ENCODE measurements at regions not wholly inside any gene's neighbourhood (a gene's known extent, or its start where the extent isn't known, plus 50 kb on each side); places are given as distances from the start of the nearest gene placed in this dataset.
"Not testable (repeated sequence)": the region's sequence is repeated elsewhere in the genome, so short reads cannot be mapped to it uniquely, and the experiment has no call there.

GRCh38 chr13:24931450-24932251 is 164.3 kb upstream of the PABPC3 start:
- no peak for DNase-seq (ENCODE audit: low spot score)

- not testable (repeated sequence) for DNase-seq (ENCODE audit: low spot score)
These were observed 162.6 kb upstream of the PABPC3 start for GRCh38 chr13:24933106-24934023.

- not testable (repeated sequence) for DNase-seq (ENCODE audit: low spot score)
These were observed 161.9 kb upstream of the PABPC3 start for GRCh38 chr13:24934024-24934385.

GRCh38 chr13:24938966-24939365 is 157.0 kb upstream of the PABPC3 start:
- no peak for DNase-seq (ENCODE audit: low spot score)

GRCh38 chr13:24941023-24941713 is 154.8 kb upstream of the PABPC3 start:
- DNase-seq (ENCODE audit: low spot score): not testable (repeated sequence)

GRCh38 chr13:24943136-24943535 is 152.8 kb upstream of the PABPC3 start:
- no peak for DNase-seq (ENCODE audit: low spot score)

- DNase-seq (ENCODE audit: low spot score): not testable (repeated sequence)
These were observed 151.9 kb upstream of the PABPC3 start for GRCh38 chr13:24944073-24944472.

GRCh38 chr13:24948977-24949376 is 147.0 kb upstream of the PABPC3 start:
- DNase-seq (ENCODE audit: low spot score): not testable (repeated sequence)

- not testable (repeated sequence) for DNase-seq (ENCODE audit: low spot score)
These were observed 145.3 kb upstream of the PABPC3 start for GRCh38 chr13:24950611-24951010.

GRCh38 chr13:24967970-24968369 is 128.0 kb upstream of the PABPC3 start:
- not testable (repeated sequence) for DNase-seq (ENCODE audit: low spot score)

GRCh38 chr13:24968416-24968815 is 127.5 kb upstream of the PABPC3 start:
- DNase-seq (ENCODE audit: low spot score): not testable (repeated sequence)

GRCh38 chr13:24973102-24973501 is 122.8 kb upstream of the PABPC3 start:
- not testable (repeated sequence) for DNase-seq (ENCODE audit: low spot score)

- not testable (repeated sequence) for DNase-seq (ENCODE audit: low spot score)
These were observed 114.6 kb upstream of the PABPC3 start for GRCh38 chr13:24981181-24981803.

GRCh38 chr13:24982333-24982999 is 113.5 kb upstream of the PABPC3 start:
- DNase-seq (ENCODE audit: low spot score): no peak

- no peak for DNase-seq (ENCODE audit: low spot score)
These were observed 112.8 kb upstream of the PABPC3 start for GRCh38 chr13:24983094-24983493.

GRCh38 chr13:24984134-24984533 is 111.8 kb upstream of the PABPC3 start:
- DNase-seq (ENCODE audit: low spot score): no peak

GRCh38 chr13:24985107-24985506 is 110.8 kb upstream of the PABPC3 start:
- DNase-seq (ENCODE audit: low spot score): no peak

- no peak for DNase-seq (ENCODE audit: low spot score)
These were observed 110.0 kb upstream of the PABPC3 start for GRCh38 chr13:24985896-24986295.

GRCh38 chr13:24986826-24987225 is 109.1 kb upstream of the PABPC3 start:
- no peak for DNase-seq (ENCODE audit: low spot score)

GRCh38 chr13:24989959-24990358 is 106.0 kb upstream of the PABPC3 start:
- not testable (repeated sequence) for DNase-seq (ENCODE audit: low spot score)

GRCh38 chr13:24992946-24993345 is 103.0 kb upstream of the PABPC3 start:
- not testable (repeated sequence) for DNase-seq (ENCODE audit: low spot score)
